ENCODE measurements at regions not wholly inside any gene's neighbourhood (a gene's known extent, or its start where the extent isn't known, plus 50 kb on each side); places are given as distances from the start of the nearest gene placed in this dataset.
"Not testable (repeated sequence)": the region's sequence is repeated elsewhere in the genome, so short reads cannot be mapped to it uniquely, and the experiment has no call there.

DNA sequence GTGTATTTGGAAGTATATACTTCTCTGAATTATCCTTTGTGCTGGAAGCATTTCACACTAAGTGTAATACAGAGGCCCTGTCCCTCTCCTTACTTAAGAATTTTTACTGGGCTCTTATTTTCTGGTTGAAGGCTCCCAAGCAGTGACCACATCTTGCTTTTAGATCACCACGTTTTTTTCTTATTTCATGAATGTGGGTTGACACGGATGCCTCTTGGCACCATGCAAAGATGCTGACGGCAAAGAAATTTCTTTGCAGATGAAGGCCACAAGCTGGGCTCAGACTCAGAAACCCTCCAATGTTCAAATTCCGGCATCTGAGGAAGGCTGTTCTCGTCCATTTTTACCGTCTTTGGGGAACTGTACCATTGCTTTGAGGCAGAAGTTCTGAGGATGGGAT, 168.5 kb downstream of the HMHB1 start:
- no peaks in the 10 kb centered on the region for H3K9me2 ChIP-seq
- 97% methylated on average over 6 of the region's 6 CpGs for WGBS (ENCODE audit: low lambda C conversion rate)
- no peaks in the 10 kb centered on the region for H3K27me3 ChIP-seq (ENCODE audit: insufficient read depth)
- DNase-seq, result no peak
- ChIA-PET POLR2A (no interaction called here), CTCF (interaction anchor here (1.4 kb wide), 1 partner anchor 12 kb away, joined by 4 read pairs; no protein-coding TSS in a partner anchor)
- no peaks in the 10 kb centered on the region for H3K9me3 ChIP-seq
- peaks cover 0 to 11% of the 10 kb centered on the region in 2 experiments; a peak in 1 of 4 replicates for H3K4me1 ChIP-seq (ENCODE audit: control insufficient read depth in 1 of 2, insufficient read depth in 2 of 2, low read depth in 1 of 2, low read length in 1 of 2)
- no peaks in the 10 kb centered on the region for H4K20me1 ChIP-seq (ENCODE audit: insufficient read depth)
- H3K4me3 ChIP-seq (ENCODE audit: low read depth in 2 of 2, low read length in 1 of 2), result no peak overlapping the region
- H3K36me3 ChIP-seq (replicated peaks in 1 of 2; ENCODE audit: control insufficient read depth in 1 of 2, insufficient read depth in 2 of 2, low read length in 1 of 2), result no peaks in the 10 kb centered on the region
- H3K9ac ChIP-seq, result no peak overlapping the region
- no peak overlapping the region for H3K4me2 ChIP-seq
- no peak for TF ChIP-seq FOXM1 (IDR thresholded peaks at IDR 0.05; ENCODE audit: low read depth)
- TF ChIP-seq, protein P1, sequence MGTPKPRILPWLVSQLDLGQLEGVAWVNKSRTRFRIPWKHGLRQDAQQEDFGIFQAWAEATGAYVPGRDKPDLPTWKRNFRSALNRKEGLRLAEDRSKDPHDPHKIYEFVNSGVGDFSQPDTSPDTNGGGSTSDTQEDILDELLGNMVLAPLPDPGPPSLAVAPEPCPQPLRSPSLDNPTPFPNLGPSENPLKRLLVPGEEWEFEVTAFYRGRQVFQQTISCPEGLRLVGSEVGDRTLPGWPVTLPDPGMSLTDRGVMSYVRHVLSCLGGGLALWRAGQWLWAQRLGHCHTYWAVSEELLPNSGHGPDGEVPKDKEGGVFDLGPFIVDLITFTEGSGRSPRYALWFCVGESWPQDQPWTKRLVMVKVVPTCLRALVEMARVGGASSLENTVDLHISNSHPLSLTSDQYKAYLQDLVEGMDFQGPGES (IDR thresholded peaks at IDR 0.05; ENCODE audit: low read depth, low read length), result no peak
- no peak for TF ChIP-seq SIN3A (IDR thresholded peaks at IDR 0.05; ENCODE audit: borderline replicate concordance, low read depth, low read length)
- no peak for TF ChIP-seq RXRA (IDR thresholded peaks at IDR 0.05; ENCODE audit: borderline replicate concordance, low read depth)
- TF ChIP-seq EP300 (IDR thresholded peaks at IDR 0.05; ENCODE audit: borderline replicate concordance in 1 of 2, low read depth in 1 of 2, low read length in 1 of 2), result no peak
- TF ChIP-seq, protein P2, sequence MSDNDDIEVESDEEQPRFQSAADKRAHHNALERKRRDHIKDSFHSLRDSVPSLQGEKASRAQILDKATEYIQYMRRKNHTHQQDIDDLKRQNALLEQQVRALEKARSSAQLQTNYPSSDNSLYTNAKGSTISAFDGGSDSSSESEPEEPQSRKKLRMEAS (IDR thresholded peaks at IDR 0.05; ENCODE audit: low read depth), result no peak
- no peak for TF ChIP-seq ELF1 (IDR thresholded peaks at IDR 0.05)
- TF ChIP-seq, protein P3, sequence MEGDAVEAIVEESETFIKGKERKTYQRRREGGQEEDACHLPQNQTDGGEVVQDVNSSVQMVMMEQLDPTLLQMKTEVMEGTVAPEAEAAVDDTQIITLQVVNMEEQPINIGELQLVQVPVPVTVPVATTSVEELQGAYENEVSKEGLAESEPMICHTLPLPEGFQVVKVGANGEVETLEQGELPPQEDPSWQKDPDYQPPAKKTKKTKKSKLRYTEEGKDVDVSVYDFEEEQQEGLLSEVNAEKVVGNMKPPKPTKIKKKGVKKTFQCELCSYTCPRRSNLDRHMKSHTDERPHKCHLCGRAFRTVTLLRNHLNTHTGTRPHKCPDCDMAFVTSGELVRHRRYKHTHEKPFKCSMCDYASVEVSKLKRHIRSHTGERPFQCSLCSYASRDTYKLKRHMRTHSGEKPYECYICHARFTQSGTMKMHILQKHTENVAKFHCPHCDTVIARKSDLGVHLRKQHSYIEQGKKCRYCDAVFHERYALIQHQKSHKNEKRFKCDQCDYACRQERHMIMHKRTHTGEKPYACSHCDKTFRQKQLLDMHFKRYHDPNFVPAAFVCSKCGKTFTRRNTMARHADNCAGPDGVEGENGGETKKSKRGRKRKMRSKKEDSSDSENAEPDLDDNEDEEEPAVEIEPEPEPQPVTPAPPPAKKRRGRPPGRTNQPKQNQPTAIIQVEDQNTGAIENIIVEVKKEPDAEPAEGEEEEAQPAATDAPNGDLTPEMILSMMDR (IDR thresholded peaks at IDR 0.05), result no peak
- H2AFZ ChIP-seq (ENCODE audit: low read depth), result no peak overlapping the region
- H3K79me2 ChIP-seq (ENCODE audit: insufficient read depth), result no peaks in the 10 kb centered on the region
- H3K27ac ChIP-seq (ENCODE audit: low read depth in 2 of 2, low read length in 1 of 2), result no peak overlapping the region
- peaks cover 13% of the 10 kb centered on the region for H3F3A ChIP-seq (replicated peaks; ENCODE audit: insufficient read depth)

DNA sequence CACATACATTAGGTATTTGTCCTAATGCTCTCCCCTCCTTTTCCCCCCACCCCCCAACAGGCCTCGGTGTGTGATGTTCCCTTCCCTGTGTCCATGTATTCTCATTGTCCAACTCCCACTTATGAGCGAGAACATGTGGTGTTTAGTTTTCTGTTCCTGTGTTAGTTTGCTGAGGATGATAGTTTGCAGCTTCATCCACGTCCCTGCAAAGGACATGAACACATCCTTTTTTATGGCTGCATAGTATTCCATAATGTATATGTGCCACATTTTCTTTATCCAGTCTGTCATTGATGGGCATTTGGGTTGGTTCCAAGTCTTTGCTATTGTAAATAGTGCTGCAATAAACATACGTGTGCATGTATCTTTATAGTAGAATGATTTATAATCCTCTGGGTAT, 171.0 kb downstream of the HMHB1 start:
- H4K20me1 ChIP-seq (ENCODE audit: insufficient read depth); H3K4me3 ChIP-seq (ENCODE audit: low read depth in 2 of 2, low read length in 1 of 2); H3K9me3 ChIP-seq; H3K27me3 ChIP-seq (ENCODE audit: insufficient read depth); POLR2A ChIA-PET; H3K4me2 ChIP-seq; H3K9me2 ChIP-seq; DNase-seq; H3K79me2 ChIP-seq (ENCODE audit: insufficient read depth); H3K36me3 ChIP-seq (replicated peaks in 1 of 2; ENCODE audit: control insufficient read depth in 1 of 2, insufficient read depth in 2 of 2, low read length in 1 of 2); H3K27ac ChIP-seq (ENCODE audit: low read depth in 2 of 2, low read length in 1 of 2); H2AFZ ChIP-seq (ENCODE audit: low read depth); H3K9ac ChIP-seq: not testable (repeated sequence)
- H3K4me1 ChIP-seq (ENCODE audit: control insufficient read depth in 1 of 2, insufficient read depth in 2 of 2, low read depth in 1 of 2, low read length in 1 of 2), result peaks cover 4 to 27% of the 10 kb centered on the region in 2 experiments; a peak in 3 of 4 replicates
- WGBS (ENCODE audit: low lambda C conversion rate), result 83% methylated on average over 4 of the region's 4 CpGs
- CTCF ChIA-PET, result interaction anchor here (0.7 kb wide), 1 partner anchor 15 kb away, joined by 3 read pairs; no protein-coding TSS in a partner anchor
- peaks cover 30% of the 10 kb centered on the region for H3F3A ChIP-seq (replicated peaks; ENCODE audit: insufficient read depth)
